Sigmoid colon (tissue), 4 donors: ENCODE measurements at regions not wholly inside any gene's neighbourhood (a gene's known extent, or its start where the extent isn't known, plus 50 kb on each side); places are given as distances from the start of the nearest gene placed in this dataset.

ENCODE experiments used
- CTCF ChIP-seq, 4 experiments: fragments of 450-650 bp in 3 of 4; fragments of 200-600 bp in 1 of 4; IDR thresholded peaks; one replicate each; pipeline ENCODE4 v1.5.1; 2016 to 2019; ENCODE audit warnings: antibody characterized with exemption in 4 of 4, mild to moderate bottlenecking in 3 of 4, moderate library complexity in 2 of 4
- POLR2AphosphoS5 ChIP-seq, 4 donors: sonication (generic); formaldehyde crosslinking; IDR thresholded peaks; one replicate each; pipeline ENCODE4 v1.6.1; 2017; ENCODE audit warnings: antibody characterized with exemption in 4 of 4

DNA sequence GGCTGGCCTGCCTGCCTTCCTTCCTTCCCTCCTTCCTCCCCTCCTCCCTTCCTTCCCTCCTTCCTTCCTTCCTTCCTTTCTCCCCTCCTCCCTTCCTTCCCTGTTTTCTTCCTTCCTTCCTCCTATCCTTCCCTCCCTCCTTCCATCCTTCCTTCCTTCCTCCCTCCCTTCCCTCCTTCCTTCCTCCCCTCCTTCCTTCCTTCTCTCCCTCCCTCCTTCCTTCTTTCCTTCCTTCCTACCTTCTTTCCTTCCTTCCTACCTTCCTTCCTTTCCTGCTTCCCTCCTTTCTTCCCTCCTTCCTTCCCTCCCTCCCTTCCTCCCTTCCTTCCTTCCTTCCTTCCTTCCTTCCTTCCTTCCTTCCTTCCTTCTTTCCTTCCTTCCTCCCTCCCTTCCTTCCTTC lies 70.1 kb upstream of the PTGFR start:
- TF ChIP-seq CTCF (IDR thresholded peaks at IDR 0.05) = no peak
- TF ChIP-seq POLR2AphosphoS5 (IDR thresholded peaks at IDR 0.05) = no peak
